OCI-LY3 (cell line): ENCODE measurements at regions not wholly inside any gene's neighbourhood (a gene's known extent, or its start where the extent isn't known, plus 50 kb on each side); places are given as distances from the start of the nearest gene placed in this dataset.

ENCODE experiments used
- EZH2phosphoT487 ChIP-seq: fragments of 200-600 bp; shearing (Covaris generic); IDR thresholded peaks from 2 replicates; pipeline ENCODE4 v1.6.1; 2018; ENCODE audit warnings: antibody characterized with exemption, mixed run types, low read depth
- TF ChIP-seq, protein P1 (sequence below): fragments of 200-600, 300-600 bp; sonication (generic); IDR thresholded peaks from 2 replicates; pipeline ENCODE4 v1.5.1; 2014; ENCODE audit warnings: antibody characterized with exemption, low read length, low read depth

DNA sequence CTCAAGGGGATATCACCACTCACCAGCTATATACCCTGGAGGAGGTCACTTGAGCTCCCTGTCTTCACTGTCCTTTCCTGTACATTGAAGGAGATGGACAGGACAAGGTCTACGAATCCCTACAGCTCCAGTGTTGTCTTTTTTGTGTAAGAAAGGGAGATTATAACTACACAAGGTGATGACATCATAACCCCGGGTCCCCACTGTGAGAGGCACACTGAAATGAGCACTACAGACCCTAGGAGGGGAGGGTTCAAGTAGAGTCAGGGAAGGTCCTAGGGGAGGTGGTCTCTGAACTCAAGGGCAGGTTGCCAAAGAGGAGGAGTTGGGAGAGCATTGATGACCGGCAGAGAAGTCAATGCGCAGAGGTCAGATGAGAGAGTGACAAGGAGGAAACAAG, 108.3 kb upstream of the SLC14A2 start:
- TF ChIP-seq, protein P1, sequence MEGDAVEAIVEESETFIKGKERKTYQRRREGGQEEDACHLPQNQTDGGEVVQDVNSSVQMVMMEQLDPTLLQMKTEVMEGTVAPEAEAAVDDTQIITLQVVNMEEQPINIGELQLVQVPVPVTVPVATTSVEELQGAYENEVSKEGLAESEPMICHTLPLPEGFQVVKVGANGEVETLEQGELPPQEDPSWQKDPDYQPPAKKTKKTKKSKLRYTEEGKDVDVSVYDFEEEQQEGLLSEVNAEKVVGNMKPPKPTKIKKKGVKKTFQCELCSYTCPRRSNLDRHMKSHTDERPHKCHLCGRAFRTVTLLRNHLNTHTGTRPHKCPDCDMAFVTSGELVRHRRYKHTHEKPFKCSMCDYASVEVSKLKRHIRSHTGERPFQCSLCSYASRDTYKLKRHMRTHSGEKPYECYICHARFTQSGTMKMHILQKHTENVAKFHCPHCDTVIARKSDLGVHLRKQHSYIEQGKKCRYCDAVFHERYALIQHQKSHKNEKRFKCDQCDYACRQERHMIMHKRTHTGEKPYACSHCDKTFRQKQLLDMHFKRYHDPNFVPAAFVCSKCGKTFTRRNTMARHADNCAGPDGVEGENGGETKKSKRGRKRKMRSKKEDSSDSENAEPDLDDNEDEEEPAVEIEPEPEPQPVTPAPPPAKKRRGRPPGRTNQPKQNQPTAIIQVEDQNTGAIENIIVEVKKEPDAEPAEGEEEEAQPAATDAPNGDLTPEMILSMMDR = no peak
- no peak for TF ChIP-seq EZH2phosphoT487
